Right lung (tissue), 2 donors: ENCODE measurements at regions not wholly inside any gene's neighbourhood (a gene's known extent, or its start where the extent isn't known, plus 50 kb on each side); places are given as distances from the start of the nearest gene placed in this dataset.

ENCODE experiments used
- DNase-seq, 2 donors: peaks; one replicate each; pipeline ENCODE4 v3.0.0-alpha.2; 2013

DNA sequence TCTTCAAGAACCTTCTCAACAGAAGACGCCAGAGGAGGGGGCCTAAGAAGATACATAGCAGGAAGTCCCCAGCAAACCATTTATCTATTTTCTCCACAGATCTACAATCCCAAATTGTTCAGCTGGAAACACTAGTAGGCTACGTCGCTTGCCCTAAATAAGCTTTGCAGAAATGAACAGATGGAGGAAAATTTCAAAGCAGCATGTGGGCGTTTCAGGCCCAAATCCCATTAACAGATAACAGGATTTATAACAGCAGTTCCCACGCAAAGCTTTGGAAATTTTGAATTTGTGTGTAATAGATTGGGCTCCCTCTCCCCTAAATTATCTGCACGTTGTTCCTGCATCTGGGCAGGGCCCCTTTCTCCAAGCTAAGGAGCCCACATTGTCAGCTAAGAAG lies 60.6 kb upstream of the FRMD4A start:
- DNase-seq: no peak

DNA sequence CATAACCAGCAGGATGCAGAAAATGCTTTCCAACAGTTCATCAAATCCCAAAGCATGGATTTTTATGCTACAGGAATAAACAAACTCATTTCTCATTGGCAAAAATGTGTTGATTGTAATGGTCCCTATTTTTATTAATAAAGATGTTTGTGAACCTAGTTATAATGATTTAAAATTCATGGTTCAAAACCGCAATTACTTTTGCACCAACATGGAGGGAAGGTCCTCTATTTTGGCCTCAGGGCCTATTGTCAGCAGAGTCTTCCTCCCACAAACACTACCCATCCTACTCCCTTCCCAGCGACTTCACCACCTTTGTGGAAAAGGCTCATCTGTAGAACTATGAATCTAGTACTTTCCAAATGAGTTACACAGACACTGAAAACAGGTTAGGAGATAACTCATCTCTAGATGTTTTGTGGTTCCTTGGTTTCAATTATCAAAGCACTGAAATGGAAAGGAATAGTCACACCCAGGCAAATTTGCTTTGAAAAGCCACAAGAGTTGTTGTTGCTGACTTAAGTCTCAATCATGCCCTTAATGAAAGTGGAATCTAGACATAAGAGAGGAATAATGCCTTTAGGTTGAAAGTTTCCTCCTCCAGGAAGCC lies 59.4 kb upstream of the FRMD4A start:
- no peak for DNase-seq

DNA sequence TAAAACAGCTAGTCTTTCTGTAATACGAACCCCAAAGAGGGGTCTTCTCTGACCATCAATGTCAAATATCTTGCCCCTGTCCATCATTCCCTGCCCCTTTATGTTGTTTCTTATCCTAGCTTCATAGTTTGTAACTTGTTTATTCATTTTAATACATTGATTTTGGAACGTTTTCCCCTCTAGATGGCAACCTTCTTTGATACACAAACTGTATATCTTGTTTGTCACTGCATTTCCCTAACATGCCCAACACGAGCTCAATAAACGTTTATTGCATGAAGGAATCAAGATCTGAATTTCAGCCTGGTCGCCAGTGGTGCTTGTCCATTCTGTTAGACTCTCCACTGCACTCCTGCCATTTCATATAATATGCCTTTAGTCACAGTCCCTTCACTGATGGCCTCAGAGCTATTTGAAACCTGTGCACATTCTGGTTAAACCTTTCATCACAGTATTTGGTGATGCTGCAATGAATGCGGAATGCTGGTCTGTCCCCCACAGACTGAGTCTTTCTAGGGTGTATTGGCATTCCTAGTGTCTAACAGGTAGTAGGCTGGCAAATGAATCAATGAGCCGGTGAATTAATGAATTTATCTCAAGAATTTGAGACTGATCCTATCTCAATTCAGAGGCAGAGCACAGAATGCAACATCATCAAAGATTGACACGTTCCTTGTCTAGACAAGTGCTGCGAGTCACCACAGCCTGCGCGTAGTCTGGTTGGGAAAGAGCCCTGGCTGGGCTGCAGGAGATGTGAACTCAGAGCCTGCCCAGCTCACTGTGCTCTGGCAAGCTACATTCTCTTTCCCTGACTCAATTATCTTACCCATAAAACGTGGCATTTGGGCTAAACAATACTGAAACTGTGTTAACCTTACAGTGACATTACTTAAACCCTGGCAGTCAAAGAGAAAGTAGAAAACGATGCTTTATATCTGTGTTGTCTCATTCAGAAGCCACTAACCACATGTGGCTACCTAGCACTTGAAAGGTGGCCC lies 55.2 kb upstream of the FRMD4A start:
- no peak for DNase-seq

DNA sequence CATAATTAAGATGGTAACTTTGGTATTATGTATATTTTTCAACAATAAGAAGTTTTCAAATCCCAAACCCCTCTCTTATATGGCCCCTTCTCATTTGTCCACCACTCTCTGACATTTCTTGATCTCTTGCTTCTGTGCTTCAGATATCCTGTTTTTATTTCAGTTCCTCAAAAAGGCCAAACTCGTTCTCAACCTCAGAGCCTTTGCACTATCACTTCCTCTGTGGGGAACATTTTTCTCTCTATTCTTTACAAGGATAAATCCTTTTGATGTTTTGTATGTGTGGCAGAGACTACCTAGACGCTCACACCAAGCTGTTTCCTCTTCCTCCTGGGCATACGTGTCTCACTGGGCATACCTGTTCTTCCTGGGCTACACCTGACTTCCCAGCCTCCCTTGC lies 54.2 kb upstream of the FRMD4A start:
- no peak for DNase-seq

DNA sequence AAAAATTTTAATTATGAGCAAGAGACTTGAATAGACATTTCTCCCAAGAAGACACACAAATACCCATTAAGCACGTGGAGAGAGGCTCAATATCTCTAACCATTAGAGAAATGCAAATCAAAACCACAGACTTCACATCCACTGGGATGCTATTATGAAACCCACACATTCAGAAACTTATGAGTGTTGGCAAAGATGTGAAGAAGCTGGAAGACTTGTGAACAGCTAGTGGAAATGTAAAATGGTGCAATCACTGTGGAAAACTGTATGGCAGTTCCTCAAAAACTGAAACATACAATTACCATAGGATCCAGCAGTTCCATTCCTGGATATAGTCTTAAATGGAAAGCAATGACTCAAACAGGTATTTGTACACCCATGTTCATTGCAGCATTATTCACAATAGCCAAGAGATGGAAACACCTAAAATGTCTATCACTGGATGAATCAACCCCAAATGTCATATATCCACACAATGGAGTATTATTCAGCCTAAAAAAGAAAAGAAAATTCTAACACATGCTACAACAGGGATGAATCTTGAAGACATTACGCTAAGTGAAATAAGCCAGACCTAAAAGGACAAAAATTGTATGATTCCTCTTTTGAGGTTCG lies 53.5 kb upstream of the FRMD4A start:
- no peak for DNase-seq

DNA sequence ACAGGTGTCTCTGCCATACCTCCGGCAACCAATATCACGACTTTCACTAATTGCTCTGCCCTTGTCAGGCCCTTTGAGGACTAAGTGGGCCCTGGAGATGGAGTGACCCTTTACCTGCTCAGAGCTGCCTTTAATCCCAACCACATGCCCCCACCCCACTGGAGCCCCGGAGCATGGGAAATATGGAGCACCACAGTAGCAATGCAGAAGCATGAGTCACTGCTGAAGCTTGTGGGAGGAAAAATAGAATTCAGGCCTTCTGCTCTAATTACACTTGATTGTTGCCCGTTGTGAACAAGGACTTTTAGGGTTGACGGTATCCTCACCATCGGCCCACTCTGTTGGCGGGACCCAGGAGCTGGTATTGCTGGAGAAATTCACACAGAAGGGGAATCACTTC lies 52.5 kb upstream of the FRMD4A start:
- DNase-seq: no peak

DNA sequence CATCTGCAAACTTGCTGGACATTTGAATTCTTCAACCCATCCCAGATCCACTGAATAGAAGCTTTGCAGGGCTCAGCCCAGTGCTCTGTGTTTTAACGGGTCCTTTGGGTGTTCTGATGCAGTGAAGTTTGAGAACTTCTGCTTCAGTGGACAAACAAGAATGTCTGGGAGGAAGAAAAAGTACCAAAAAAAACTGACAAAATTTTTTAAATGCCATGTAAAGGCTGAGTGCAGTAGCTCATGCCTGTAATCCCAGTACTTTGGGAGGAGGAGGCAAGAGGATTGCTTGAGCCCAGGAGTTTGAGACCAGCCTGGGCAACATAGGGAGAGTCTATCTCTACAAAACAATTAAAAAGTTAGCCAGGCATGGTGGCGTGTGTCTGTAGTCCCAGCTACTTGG lies 51.8 kb upstream of the FRMD4A start:
- DNase-seq: no peak

DNA sequence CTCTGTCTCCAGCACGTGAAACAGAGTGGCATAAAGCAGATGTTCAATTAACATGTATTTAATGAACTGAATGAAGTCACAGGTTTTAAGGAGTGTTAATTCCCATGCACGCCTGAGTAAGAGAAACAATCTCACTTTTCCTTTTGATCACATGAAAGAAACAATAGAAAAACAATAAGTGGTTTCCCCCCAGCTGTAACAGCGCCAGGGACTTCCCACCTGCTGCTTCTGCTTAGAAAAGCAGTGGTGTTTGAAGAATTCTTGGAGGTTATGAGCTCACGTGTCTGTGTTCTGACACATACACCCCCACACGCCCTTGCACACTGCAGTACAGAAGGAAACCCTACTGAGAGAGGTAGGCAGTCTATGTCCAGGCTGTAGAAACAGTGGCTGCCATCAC lies 51.3 kb upstream of the FRMD4A start:
- no peak for DNase-seq

DNA sequence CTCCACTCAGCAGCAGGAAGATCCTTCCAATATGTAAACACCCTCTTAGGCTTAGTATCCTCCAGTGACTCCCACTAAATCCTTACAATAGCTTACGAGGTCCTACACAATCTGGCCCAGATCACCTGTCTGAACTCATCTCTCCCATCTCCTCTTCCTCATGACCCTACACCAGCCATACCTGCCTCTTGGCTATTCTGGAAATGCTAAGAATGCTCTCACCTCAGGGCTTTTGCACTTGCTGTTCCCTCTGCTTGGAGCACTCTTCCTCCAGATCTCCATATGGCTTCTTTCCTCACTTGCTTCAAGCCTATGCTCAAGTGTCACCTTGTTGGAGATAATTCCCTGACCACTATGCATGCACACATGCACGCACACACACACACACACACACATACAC lies 50.8 kb upstream of the FRMD4A start:
- DNase-seq: no peak

DNA sequence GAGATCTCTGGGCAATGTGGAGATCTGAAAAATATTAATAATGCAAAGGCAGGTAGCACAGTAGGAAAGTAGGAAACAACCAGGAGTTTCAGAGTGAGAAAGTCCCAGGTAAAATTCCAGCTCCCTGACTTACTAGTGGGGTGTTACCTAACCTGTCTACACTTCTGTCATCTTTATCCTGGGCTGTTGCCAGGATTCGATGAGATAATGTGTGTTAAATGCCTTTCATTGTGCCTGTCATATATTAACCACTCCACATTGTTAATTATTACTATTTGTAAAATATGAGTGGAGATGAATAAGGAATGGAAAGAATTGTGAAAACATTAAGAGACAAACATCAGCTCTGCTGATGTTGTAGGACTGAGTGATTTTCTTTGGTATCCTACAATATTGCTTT lies 50.0 kb upstream of the FRMD4A start:
- no peak for DNase-seq
